Fibroblast of villous mesenchyme (primary cell): ENCODE measurements at regions not wholly inside any gene's neighbourhood (a gene's known extent, or its start where the extent isn't known, plus 50 kb on each side); places are given as distances from the start of the nearest gene placed in this dataset.

Experiments
- DNase-seq: peaks from one replicate; pipeline ENCODE4 v3.0.0-alpha.2; 2010; ENCODE audit warnings: low read depth
- H3K4me3 ChIP-seq: 2 replicates; pipeline ENCODE4 v1.5.1; 2011; ENCODE audit warnings: low read depth, mild to moderate bottlenecking, low read length
- TF ChIP-seq, protein P1 (sequence below): IDR thresholded peaks from 2 replicates; pipeline ENCODE4 v1.5.1; 2012; ENCODE audit warnings: low read depth, mild to moderate bottlenecking, low read length; ENCODE audit not compliant: insufficient read depth

DNA sequence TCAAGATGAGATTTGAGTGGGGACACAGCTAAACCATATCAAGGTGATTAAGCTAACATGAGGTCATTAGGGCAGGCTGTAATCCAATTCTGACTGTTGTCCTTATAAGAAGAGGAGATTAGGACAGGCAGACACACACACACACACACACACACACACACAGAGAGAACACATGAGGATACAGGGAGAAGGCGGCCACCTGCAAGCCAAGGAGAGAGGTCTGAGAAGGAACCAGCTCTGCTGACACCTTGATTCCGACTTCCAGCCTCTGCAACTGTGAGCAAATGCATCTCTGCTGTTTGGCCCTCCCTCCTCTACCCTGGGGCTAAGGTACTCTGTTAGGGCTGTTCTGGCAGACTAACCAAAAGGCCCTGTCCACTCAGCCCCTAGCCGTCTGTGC is 112.5 kb upstream of the GSC start:
- no peak overlapping the region for H3K4me3 ChIP-seq
- no peak for DNase-seq
- TF ChIP-seq, protein P1, sequence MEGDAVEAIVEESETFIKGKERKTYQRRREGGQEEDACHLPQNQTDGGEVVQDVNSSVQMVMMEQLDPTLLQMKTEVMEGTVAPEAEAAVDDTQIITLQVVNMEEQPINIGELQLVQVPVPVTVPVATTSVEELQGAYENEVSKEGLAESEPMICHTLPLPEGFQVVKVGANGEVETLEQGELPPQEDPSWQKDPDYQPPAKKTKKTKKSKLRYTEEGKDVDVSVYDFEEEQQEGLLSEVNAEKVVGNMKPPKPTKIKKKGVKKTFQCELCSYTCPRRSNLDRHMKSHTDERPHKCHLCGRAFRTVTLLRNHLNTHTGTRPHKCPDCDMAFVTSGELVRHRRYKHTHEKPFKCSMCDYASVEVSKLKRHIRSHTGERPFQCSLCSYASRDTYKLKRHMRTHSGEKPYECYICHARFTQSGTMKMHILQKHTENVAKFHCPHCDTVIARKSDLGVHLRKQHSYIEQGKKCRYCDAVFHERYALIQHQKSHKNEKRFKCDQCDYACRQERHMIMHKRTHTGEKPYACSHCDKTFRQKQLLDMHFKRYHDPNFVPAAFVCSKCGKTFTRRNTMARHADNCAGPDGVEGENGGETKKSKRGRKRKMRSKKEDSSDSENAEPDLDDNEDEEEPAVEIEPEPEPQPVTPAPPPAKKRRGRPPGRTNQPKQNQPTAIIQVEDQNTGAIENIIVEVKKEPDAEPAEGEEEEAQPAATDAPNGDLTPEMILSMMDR: no peak

DNA sequence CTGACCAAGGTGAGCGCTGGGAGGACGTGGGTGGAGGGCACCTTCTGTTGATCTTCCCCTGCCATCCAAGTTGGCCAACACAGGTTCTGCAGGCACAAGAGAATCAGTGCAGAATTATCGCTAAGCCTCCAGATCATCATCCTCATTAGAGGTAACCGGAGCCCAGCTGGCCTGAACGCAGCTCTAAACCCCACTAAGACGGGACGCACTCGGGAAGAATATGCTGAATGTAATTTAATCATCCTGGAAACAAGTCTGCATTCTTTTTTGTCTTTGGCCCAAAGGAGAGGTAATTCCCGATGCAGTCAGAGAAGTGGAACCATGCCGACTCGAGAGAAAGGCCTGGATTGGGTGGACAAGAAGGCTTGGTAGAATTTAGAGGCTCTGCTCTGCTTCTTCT is 111.0 kb upstream of the GSC start:
- TF ChIP-seq, protein P1: no peak
- no peak for DNase-seq
- no peak overlapping the region for H3K4me3 ChIP-seq

- H3K4me3 ChIP-seq: no peak overlapping the region
- no peak for DNase-seq
- TF ChIP-seq, protein P1: no peak
These were observed 110.2 kb upstream of the GSC start for GRCh38 chr14:94880106-94880505.

- no peak for DNase-seq
- H3K4me3 ChIP-seq: no peak overlapping the region
- TF ChIP-seq, protein P1: no peak
These were observed 109.6 kb upstream of the GSC start for GRCh38 chr14:94879537-94879936.

DNA sequence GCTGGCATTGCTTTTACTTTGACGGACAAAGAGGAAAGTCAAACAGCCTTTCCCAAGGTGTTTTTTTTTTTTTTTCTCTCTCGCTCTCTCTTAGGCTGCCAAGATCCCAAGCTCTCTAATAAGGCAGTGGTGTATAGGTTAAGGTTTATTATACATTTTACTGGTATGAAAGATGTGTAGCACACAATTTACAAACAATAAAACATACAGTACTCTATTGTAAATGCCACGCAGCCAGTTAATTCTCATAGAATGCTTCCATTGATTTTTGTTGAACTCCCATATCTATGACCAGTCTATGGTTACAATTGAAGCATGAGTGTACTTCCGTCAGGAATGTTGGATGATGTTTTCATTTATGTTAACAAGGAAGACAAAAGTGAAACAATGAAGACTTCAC is 106.4 kb upstream of the GSC start:
- TF ChIP-seq, protein P1: no peak

GRCh38 chr14:94875256-94875655 is 105.3 kb upstream of the GSC start:
- TF ChIP-seq, protein P1: no peak
- no peak overlapping the region for H3K4me3 ChIP-seq
- DNase-seq: no peak

More for the DNA sequence above, 106.4 kb upstream of the GSC start:
- DNase-seq: no peak
- H3K4me3 ChIP-seq: no peak overlapping the region

DNA sequence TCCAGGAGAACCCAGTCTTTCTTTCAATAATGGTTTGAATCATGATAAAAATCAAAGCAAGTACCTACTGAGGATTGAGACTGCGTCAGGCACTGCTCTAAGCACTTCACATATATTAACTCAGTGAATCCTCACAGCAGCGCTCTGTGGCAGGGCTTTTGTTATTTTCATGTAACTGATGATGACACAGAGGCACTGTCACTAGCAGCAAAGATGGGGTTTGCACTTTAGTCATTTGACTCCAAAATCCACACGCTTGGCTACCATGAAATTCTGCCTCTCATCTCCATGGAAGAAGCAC is 98.8 kb upstream of the GSC start:
- TF ChIP-seq, protein P1: no peak
- H3K4me3 ChIP-seq: no peak overlapping the region
- no peak for DNase-seq
